ENCODE measurements at regions not wholly inside any gene's neighbourhood (a gene's known extent, or its start where the extent isn't known, plus 50 kb on each side); places are given as distances from the start of the nearest gene placed in this dataset.

- TF ChIP-seq CTCF (IDR thresholded peaks at IDR 0.05; ENCODE audit: extremely low read depth, missing control alignments): no peak
- no peak for DNase-seq (ENCODE audit: low spot score)
These were observed 99.8 kb downstream of the ACTL7B start for GRCh38 chr9:108755979-108756378.

- no peak for DNase-seq (ENCODE audit: low spot score)
- no peak for TF ChIP-seq CTCF (IDR thresholded peaks at IDR 0.05; ENCODE audit: extremely low read depth, missing control alignments)
These were observed 104.4 kb downstream of the ACTL7B start for GRCh38 chr9:108751369-108751768.

GRCh38 chr9:108750661-108751215 lies 105.0 kb downstream of the ACTL7B start:
- no peak for TF ChIP-seq CTCF (IDR thresholded peaks at IDR 0.05; ENCODE audit: extremely low read depth, missing control alignments)
- no peak for DNase-seq (ENCODE audit: low spot score)

- no peak for TF ChIP-seq CTCF (IDR thresholded peaks at IDR 0.05; ENCODE audit: extremely low read depth, missing control alignments)
These were observed 107.0 kb downstream of the ACTL7B start for GRCh38 chr9:108748776-108749175.

GRCh38 chr9:108746864-108747263 lies 108.9 kb downstream of the ACTL7B start:
- DNase-seq (ENCODE audit: low spot score): no peak
- no peak for TF ChIP-seq CTCF (IDR thresholded peaks at IDR 0.05; ENCODE audit: extremely low read depth, missing control alignments)

More at GRCh38 chr9:108748776-108749175, 107.0 kb downstream of the ACTL7B start:
- DNase-seq (ENCODE audit: low spot score): no peak

- no peak for TF ChIP-seq CTCF (IDR thresholded peaks at IDR 0.05; ENCODE audit: extremely low read depth, missing control alignments)
- no peak for DNase-seq (ENCODE audit: low spot score)
These were observed 109.8 kb downstream of the ACTL7B start for GRCh38 chr9:108746001-108746400.

- no peak for DNase-seq (ENCODE audit: low spot score)
- TF ChIP-seq CTCF (IDR thresholded peaks at IDR 0.05; ENCODE audit: extremely low read depth, missing control alignments): no peak
These were observed 111.1 kb downstream of the ACTL7B start for GRCh38 chr9:108744641-108745040.
